ENCODE measurements at regions not wholly inside any gene's neighbourhood (a gene's known extent, or its start where the extent isn't known, plus 50 kb on each side); places are given as distances from the start of the nearest gene placed in this dataset.

- Histone ChIP-seq H3K9me3 (ENCODE audit: control insufficient read depth, insufficient read depth, low read depth, low read length) (no peaks in the 10 kb centered on the region), H3K4me3 (ENCODE audit: low read depth, low read length) (no peak overlapping the region), H3K4me1 (ENCODE audit: control insufficient read depth, insufficient read depth, low read length) (no peaks in the 10 kb centered on the region), H3K36me3 (ENCODE audit: control insufficient read depth in 2 of 2, insufficient read depth in 1 of 2, low read length in 2 of 2) (no peaks in the 10 kb centered on the region), H3K27ac (ENCODE audit: extremely low read depth, low read depth, low read length) (no peak overlapping the region)
- ChIA-PET POLR2A (no interaction called here), CTCF (interaction anchor here (0.7 kb wide), 1 partner anchor 66 kb away, joined by 4 read pairs; no protein-coding TSS in a partner anchor)
- TF ChIP-seq TRIM28 (IDR thresholded peaks at IDR 0.05; ENCODE audit: borderline replicate concordance, low read length) (peak; percentile 64; the same call in 1 of the 2 replicates), ZNF26 (tag by site-specific recombination; IDR thresholded peaks at IDR 0.05) (no peak), SETDB1 (IDR thresholded peaks at IDR 0.05; ENCODE audit: insufficient read length, low read length) (peak; percentile 78), ZNF585B (tag by site-specific recombination; IDR thresholded peaks at IDR 0.05) (no peak)
These were observed 341.3 kb upstream of the SEMA3C start for GRCh38 chr7:81260152-81260551.

GRCh38 chr7:81256991-81257390 lies 338.1 kb upstream of the SEMA3C start:
- POLR2A ChIA-PET: no interaction called here
- H3K4me3 ChIP-seq (ENCODE audit: low read depth, low read length): no peak overlapping the region
- TF ChIP-seq PATZ1 (tag by site-specific recombination; IDR thresholded peaks at IDR 0.05) (no peak), ZFP37 (tag by site-specific recombination; IDR thresholded peaks at IDR 0.05) (no peak), ZNF18 (tag by site-specific recombination; IDR thresholded peaks at IDR 0.05) (peak; percentile 30; the same call in 1 of the 2 replicates), ZSCAN16 (tag by site-specific recombination; IDR thresholded peaks at IDR 0.05) (no peak), ZNF221 (tag by site-specific recombination; IDR thresholded peaks at IDR 0.05; ENCODE audit: borderline replicate concordance) (no peak), ZNF654 (tag by site-specific recombination; IDR thresholded peaks at IDR 0.05; ENCODE audit: low read depth) (peak; percentile 23; the same call in 1 of the 2 replicates), ZBTB49 (tag by site-specific recombination; IDR thresholded peaks at IDR 0.05; ENCODE audit: low read depth) (no peak), ZBTB7A (tag by site-specific recombination; IDR thresholded peaks at IDR 0.05; ENCODE audit: low read depth) (no peak)
- H3K4me1 ChIP-seq (ENCODE audit: control insufficient read depth, insufficient read depth, low read length): no peaks in the 10 kb centered on the region
- no peaks in the 10 kb centered on the region for H3K36me3 ChIP-seq (ENCODE audit: control insufficient read depth in 2 of 2, insufficient read depth in 1 of 2, low read length in 2 of 2)
- H3K9me3 ChIP-seq (ENCODE audit: control insufficient read depth, insufficient read depth, low read depth, low read length): no peaks in the 10 kb centered on the region
- CTCF ChIA-PET: interaction anchor here (0.8 kb wide), 1 partner anchor 364 kb away, joined by 3 read pairs; no protein-coding TSS in a partner anchor
- H3K27ac ChIP-seq (ENCODE audit: extremely low read depth, low read depth, low read length): no peak overlapping the region

GRCh38 chr7:81248420-81248819 lies 329.6 kb upstream of the SEMA3C start:
- H3K4me3 ChIP-seq (ENCODE audit: low read depth, low read length): no peak overlapping the region
- ChIA-PET CTCF (interaction anchor here (1.1 kb wide), 1 partner anchor 209 kb away, joined by 3 read pairs; no protein-coding TSS in a partner anchor), POLR2A (no interaction called here)
- no peaks in the 10 kb centered on the region for H3K9me3 ChIP-seq (ENCODE audit: control insufficient read depth, insufficient read depth, low read depth, low read length)
- H3K36me3 ChIP-seq (ENCODE audit: control insufficient read depth in 2 of 2, insufficient read depth in 1 of 2, low read length in 2 of 2): no peaks in the 10 kb centered on the region
- H3K27ac ChIP-seq (ENCODE audit: extremely low read depth, low read depth, low read length): no peak overlapping the region
- H3K4me1 ChIP-seq (ENCODE audit: control insufficient read depth, insufficient read depth, low read length): no peaks in the 10 kb centered on the region
- TF ChIP-seq GLI2 (tag by site-specific recombination; IDR thresholded peaks at IDR 0.05; ENCODE audit: borderline replicate concordance, low read depth) (no peak), ZNF571 (tag by site-specific recombination; IDR thresholded peaks at IDR 0.05) (no peak), ZNF362 (tag by site-specific recombination; IDR thresholded peaks at IDR 0.05) (no peak), ZNF670 (tag by site-specific recombination; IDR thresholded peaks at IDR 0.05; ENCODE audit: low read depth) (no peak), ZNF791 (tag by site-specific recombination; IDR thresholded peaks at IDR 0.05) (no peak), SALL2 (tag by site-specific recombination; IDR thresholded peaks at IDR 0.05; ENCODE audit: borderline replicate concordance) (no peak)
